AG04450 (cell line): ENCODE measurements at regions not wholly inside any gene's neighbourhood (a gene's known extent, or its start where the extent isn't known, plus 50 kb on each side); places are given as distances from the start of the nearest gene placed in this dataset.
"Not testable (repeated sequence)": the region's sequence is repeated elsewhere in the genome, so short reads cannot be mapped to it uniquely, and the experiment has no call there.

Experiments used
- CTCF ChIA-PET: fragments of 300-600, 350-600 bp; formaldehyde crosslinking; extraction: SDS; loops from one replicate; lab custom pipeline; 2022; ENCODE audit warnings: antibody characterized with exemption, inconsistent platforms; lab: Charles Lee
- POLR2A ChIA-PET: fragments of 350-600 bp; formaldehyde crosslinking; extraction: SDS; loops from one replicate; lab custom pipeline; 2021; ENCODE audit warnings: antibody characterized with exemption, inconsistent platforms; lab: Yijun Ruan, JAX
- DNase-seq: peaks from one replicate; pipeline ENCODE4 v3.0.0-alpha.2; 2011; ENCODE audit warnings: low read depth, low spot score
- H3K27ac ChIP-seq: one replicate; pipeline ENCODE4 v1.5.1; 2012; ENCODE audit warnings: low read depth, low read length, control low read depth
- H3K27me3 ChIP-seq: one replicate; pipeline ENCODE4 v1.6.0; 2012; ENCODE audit warnings: low read length; ENCODE audit not compliant: control insufficient read depth, insufficient read depth
- H3K4me3 ChIP-seq: 2 replicates; pipeline ENCODE4 v1.5.1; 2011; ENCODE audit warnings: mild to moderate bottlenecking, low read depth, low read length, control low read depth
- H3K9me3 ChIP-seq: 2 replicates; pipeline ENCODE4 v1.5.1; 2012; ENCODE audit warnings: low read length; ENCODE audit not compliant: control insufficient read depth, insufficient read depth
- TF ChIP-seq, protein P1 (sequence below): IDR thresholded peaks from 2 replicates; pipeline ENCODE4 v1.5.1; 2011; ENCODE audit warnings: low read depth, low read length, control low read depth, inconsistent platforms

GRCh38 chrX:131671735-131672134 is 127.9 kb downstream of the OR13H1 start:
- POLR2A ChIA-PET: no interaction called here
- Histone ChIP-seq H3K27ac (no peak overlapping the region), H3K27me3 (no peaks in the 10 kb centered on the region), H3K9me3 (no peaks in the 10 kb centered on the region), H3K4me3 (no peak overlapping the region)
- DNase-seq: no peak
- TF ChIP-seq, protein P1, sequence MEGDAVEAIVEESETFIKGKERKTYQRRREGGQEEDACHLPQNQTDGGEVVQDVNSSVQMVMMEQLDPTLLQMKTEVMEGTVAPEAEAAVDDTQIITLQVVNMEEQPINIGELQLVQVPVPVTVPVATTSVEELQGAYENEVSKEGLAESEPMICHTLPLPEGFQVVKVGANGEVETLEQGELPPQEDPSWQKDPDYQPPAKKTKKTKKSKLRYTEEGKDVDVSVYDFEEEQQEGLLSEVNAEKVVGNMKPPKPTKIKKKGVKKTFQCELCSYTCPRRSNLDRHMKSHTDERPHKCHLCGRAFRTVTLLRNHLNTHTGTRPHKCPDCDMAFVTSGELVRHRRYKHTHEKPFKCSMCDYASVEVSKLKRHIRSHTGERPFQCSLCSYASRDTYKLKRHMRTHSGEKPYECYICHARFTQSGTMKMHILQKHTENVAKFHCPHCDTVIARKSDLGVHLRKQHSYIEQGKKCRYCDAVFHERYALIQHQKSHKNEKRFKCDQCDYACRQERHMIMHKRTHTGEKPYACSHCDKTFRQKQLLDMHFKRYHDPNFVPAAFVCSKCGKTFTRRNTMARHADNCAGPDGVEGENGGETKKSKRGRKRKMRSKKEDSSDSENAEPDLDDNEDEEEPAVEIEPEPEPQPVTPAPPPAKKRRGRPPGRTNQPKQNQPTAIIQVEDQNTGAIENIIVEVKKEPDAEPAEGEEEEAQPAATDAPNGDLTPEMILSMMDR: no peak
- CTCF ChIA-PET: no interaction called here

- TF ChIP-seq, protein P1: peak; percentile 20; the same call in 1 of the 2 replicates
- ChIA-PET POLR2A (no interaction called here), CTCF (no interaction called here)
- Histone ChIP-seq H3K27ac (no peak overlapping the region), H3K4me3 (no peak overlapping the region), H3K27me3 (no peaks in the 10 kb centered on the region), H3K9me3 (no peaks in the 10 kb centered on the region)
- no peak for DNase-seq
Observed at GRCh38 chrX:131675596-131676194, 131.8 kb downstream of the OR13H1 start.

- no peak overlapping the region for H3K4me3 ChIP-seq
- H3K27ac ChIP-seq: no peak overlapping the region
- no peaks in the 10 kb centered on the region for H3K9me3 ChIP-seq
- POLR2A ChIA-PET: no interaction called here
- no peak for DNase-seq
- H3K27me3 ChIP-seq: no peaks in the 10 kb centered on the region
- CTCF ChIA-PET: no interaction called here
- TF ChIP-seq, protein P1: peak; percentile 38
Observed at GRCh38 chrX:131677655-131678628, 134.1 kb downstream of the OR13H1 start.

DNA sequence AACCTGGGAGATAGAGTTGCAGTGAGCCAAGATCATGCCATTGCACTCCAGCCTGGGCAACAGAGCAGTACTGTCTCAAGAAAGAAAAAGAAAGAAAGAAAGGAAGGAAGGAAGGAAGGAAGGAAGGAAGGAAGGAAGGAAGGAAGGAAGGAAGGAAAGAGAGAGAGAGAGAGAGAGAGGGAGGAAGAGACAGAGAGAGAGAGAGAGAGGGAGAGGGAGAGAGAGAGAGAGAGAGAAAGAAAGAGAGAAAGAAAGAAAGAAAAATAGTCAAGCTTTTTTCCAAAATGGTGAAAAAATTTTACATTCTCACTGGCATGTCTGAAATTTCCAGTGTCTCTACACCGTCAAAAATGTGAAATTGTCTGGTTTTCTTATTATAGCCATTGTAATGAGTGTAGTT is 138.9 kb downstream of the OR13H1 start:
- H3K27ac ChIP-seq, H3K9me3 ChIP-seq, DNase-seq, CTCF ChIA-PET, H3K4me3 ChIP-seq, H3K27me3 ChIP-seq, POLR2A ChIA-PET: not testable (repeated sequence)

GRCh38 chrX:131693359-131693758 is 149.5 kb downstream of the OR13H1 start:
- CTCF ChIA-PET: no interaction called here
- TF ChIP-seq, protein P1: no peak
- Histone ChIP-seq H3K27ac (no peak overlapping the region), H3K9me3 (no peaks in the 10 kb centered on the region), H3K27me3 (no peaks in the 10 kb centered on the region), H3K4me3 (no peak overlapping the region)
- POLR2A ChIA-PET: no interaction called here
- DNase-seq: no peak

DNA sequence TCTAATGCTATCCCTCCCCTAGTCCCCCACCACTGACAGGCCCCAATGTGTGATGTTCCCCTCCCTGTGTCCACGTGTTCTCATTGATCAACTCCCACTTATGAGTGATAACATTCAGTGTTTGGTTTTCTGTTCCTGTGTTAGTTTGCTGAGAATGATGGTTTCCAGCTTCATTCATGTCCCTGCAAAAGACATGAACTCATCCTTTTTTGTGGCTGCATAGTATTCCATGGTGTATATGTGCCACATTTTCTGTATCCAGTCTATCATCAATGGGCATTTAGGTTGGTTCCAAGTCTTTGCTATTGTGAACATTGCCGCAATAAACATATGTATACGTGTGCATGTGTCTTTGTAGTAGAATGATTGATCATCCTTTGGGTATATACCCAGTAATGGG is 153.1 kb downstream of the OR13H1 start:
- DNase-seq, H3K27me3 ChIP-seq, H3K4me3 ChIP-seq, H3K27ac ChIP-seq, POLR2A ChIA-PET, CTCF ChIA-PET, H3K9me3 ChIP-seq: not testable (repeated sequence)
